Heart left ventricle (tissue), 16 donors: ENCODE measurements at regions not wholly inside any gene's neighbourhood (a gene's known extent, or its start where the extent isn't known, plus 50 kb on each side); places are given as distances from the start of the nearest gene placed in this dataset.

Experiments used
- ATAC-seq, 4 donors: fragments of 200-7000 bp; cut with Tn5 transposase; one replicate each; pipeline ENCODE4 v1.9.1; 2020 to 2022; ENCODE audit warnings: moderate library complexity in 4 of 4, mild to moderate bottlenecking in 3 of 4, moderate number of reproducible peaks in 1 of 4
- DNase-seq, 5 donors: peaks; one replicate each; pipeline ENCODE4 v3.0.0-alpha.2; 2020
- H3K27ac ChIP-seq, 12 donors: fragments of 200-600 bp; sonication (generic) in 4 of 12; one replicate each; pipeline versions ENCODE4 v1.5.0 to v1.8.0; 2016 to 2022; ENCODE audit warnings: mild to moderate bottlenecking in 2 of 12
- H3K27me3 ChIP-seq, 9 donors: fragments of 200-600 bp; sonication (generic) in 2 of 9; one replicate each; pipeline versions ENCODE4 v1.5.1 to v1.8.0; 2016 to 2022; ENCODE audit warnings: mild to moderate bottlenecking in 3 of 9
- H3K36me3 ChIP-seq, 9 donors: fragments of 200-600 bp; sonication (generic) in 2 of 9; one replicate each; pipeline versions ENCODE4 v1.5.0 to v1.8.0; 2018 to 2022; ENCODE audit warnings: mild to moderate bottlenecking in 2 of 9
- H3K4me1 ChIP-seq, 12 donors: fragments of 200-600 bp; sonication (generic) in 4 of 12; one replicate each; pipeline versions ENCODE4 v1.5.0 to v1.8.0; 2016 to 2022; ENCODE audit warnings: mild to moderate bottlenecking in 3 of 12
- H3K4me3 ChIP-seq, 12 donors: fragments of 200-600 bp; sonication (generic) in 4 of 12; one replicate each; pipeline versions ENCODE4 v1.5.0 to v1.8.0; 2017 to 2022; ENCODE audit warnings: mild to moderate bottlenecking in 9 of 12, moderate library complexity in 4 of 12
- H3K9me3 ChIP-seq, 12 donors: fragments of 200-600 bp; sonication (generic) in 4 of 12; one replicate each; pipeline versions ENCODE4 v1.5.0 to v1.8.0; 2016 to 2022; ENCODE audit warnings: mild to moderate bottlenecking in 1 of 12
- CTCF ChIP-seq, 12 donors: fragments of 200-600 bp; sonication (generic) in 4 of 12; IDR thresholded peaks; one replicate each; pipeline versions ENCODE4 v1.5.0 to v1.8.0; 2018 to 2022; ENCODE audit warnings: antibody characterized with exemption in 12 of 12, mild to moderate bottlenecking in 5 of 12
- POLR2A ChIP-seq, 2 donors: fragments of 450-650 bp; IDR thresholded peaks; one replicate each; pipeline ENCODE4 v1.6.1; 2017; ENCODE audit warnings: antibody characterized with exemption in 2 of 2, mild to moderate bottlenecking in 2 of 2, moderate library complexity in 2 of 2
- WGBS, 4 donors: extraction: QIAGEN DNeasy Blood & Tissue Kit in 2 of 4; methylation state at CpG; one replicate each; pipeline versions ENCODE4 v1.1.5 to v1.1.7; 2013 to 2018; 5-methylcytosine and 5-hydroxymethylcytosine counted together
- intact Hi-C, 10 donors: fragments of 100-400 bp; cut with DNase I; formaldehyde crosslinking; loops; one replicate each; pipeline versions ENCODE4 v1.11.1 to v1.14.2; 2022
- donor health status: ischemic (EF 13 %, LVEDD 7.1; RV severe dilation, severe dysfunction).
- donor health status: healthy with polysubstance abuse.
- donor health status: DM: no; HTN: yes; CAD: no.
- donor health status: DM: no; HTN: no; CAD: no.
- donor health status: ischemic (EF 25% LVEDD 6.9; RV normal size, moderate dysfunction).
- donor health status: ischemic (EF 25% LVEDD 5.7; RV mildly dilated, moderate dysfunction).
- donor health status: healthy.
- donor health status: DM: yes; HTN: yes; CAD: no.
- donor health status: ischemic (EF 35%, LVEDD 5.7; RV mildly dilated, moderate dysfunction).
- donor health status: nonischemic (EF 11% LVEDD 7.7; RV severe dilation, severe dysfunction).
- donor health status: DM: yes; HTN: yes; CAD: no.
- donor health status: PGD.
- donor health status: ischemic (EF 29% LVEDD 5.4; RV normal size, mild dysfunction).
- donor health status: nonischemic (EF 23%, LVEDD 6.1; RV moderate dilation, normal function).

DNA sequence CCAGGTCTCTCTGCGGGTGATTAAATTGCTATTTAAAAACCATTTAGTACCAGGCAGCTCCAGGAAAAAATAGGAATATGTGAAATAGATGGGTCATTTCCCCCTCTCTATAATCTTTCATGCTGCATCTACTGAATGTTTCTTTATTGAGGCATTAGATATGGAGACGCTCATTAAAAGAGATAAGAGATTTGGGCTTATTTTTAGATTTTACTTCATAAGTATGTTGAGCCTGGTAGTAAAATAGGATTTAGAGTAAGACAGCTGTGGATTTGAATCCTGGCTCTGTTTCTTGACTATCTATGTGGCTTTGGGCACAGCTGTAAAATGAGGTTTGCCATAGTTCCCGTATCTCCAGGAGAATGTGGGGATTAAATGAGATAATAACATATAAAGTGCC lies 451.0 kb upstream of the GRIA1 start:
- intact Hi-C loops = no loop called here
- TF ChIP-seq CTCF (IDR thresholded peaks at IDR 0.05) (no peak), POLR2A (IDR thresholded peaks at IDR 0.05) (no peak)
- Histone ChIP-seq H3K4me3 (no peak overlapping the region), H3K9me3 (peaks cover 0 to 6% (median 0%) of the 10 kb centered on the region in 12 donors), H3K36me3 (no peaks in the 10 kb centered on the region), H3K4me1 (no peaks in the 10 kb centered on the region), H3K27ac (no peak overlapping the region), H3K27me3 (no peaks in the 10 kb centered on the region)
- DNase-seq (no peak), ATAC-seq (no peak)
- WGBS, 4 donors = 72 to 84% (median 76%) methylated on average over 3 of the region's 3 CpGs

DNA sequence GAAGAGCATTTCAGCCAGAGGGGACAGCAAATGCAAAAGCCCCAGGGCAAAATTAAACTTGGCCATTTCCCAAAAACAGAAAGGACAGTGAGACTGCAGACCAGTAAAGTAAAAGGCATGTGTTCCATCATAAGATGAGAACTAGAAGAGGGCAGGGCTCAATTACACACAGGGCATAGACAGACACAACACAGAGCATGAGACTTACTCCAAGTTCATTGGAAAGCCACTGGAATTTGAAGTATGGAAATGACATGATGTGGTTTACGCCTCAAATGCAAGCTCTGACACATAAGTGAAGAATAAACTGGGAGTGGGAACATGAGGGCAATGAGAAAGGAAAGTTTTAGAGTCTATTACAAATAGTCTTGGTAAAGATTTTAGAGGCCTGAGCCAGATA lies 446.6 kb upstream of the GRIA1 start:
- no peaks in the 10 kb centered on the region for H3K36me3 ChIP-seq
- no peak overlapping the region for H3K27ac ChIP-seq
- TF ChIP-seq CTCF (IDR thresholded peaks at IDR 0.05) = no peak
- TF ChIP-seq POLR2A (IDR thresholded peaks at IDR 0.05) = no peak
- H3K9me3 ChIP-seq = peaks cover 0 to 6% (median 0%) of the 10 kb centered on the region in 12 donors
- ATAC-seq = no peak
- 69 to 76% (median 75%) methylated on average over 1 of the region's 1 CpG for WGBS, 4 donors
- H3K4me3 ChIP-seq = no peak overlapping the region
- intact Hi-C loops = no loop called here
- H3K4me1 ChIP-seq = no peaks in the 10 kb centered on the region
- DNase-seq = no peak
- H3K27me3 ChIP-seq = no peaks in the 10 kb centered on the region

DNA sequence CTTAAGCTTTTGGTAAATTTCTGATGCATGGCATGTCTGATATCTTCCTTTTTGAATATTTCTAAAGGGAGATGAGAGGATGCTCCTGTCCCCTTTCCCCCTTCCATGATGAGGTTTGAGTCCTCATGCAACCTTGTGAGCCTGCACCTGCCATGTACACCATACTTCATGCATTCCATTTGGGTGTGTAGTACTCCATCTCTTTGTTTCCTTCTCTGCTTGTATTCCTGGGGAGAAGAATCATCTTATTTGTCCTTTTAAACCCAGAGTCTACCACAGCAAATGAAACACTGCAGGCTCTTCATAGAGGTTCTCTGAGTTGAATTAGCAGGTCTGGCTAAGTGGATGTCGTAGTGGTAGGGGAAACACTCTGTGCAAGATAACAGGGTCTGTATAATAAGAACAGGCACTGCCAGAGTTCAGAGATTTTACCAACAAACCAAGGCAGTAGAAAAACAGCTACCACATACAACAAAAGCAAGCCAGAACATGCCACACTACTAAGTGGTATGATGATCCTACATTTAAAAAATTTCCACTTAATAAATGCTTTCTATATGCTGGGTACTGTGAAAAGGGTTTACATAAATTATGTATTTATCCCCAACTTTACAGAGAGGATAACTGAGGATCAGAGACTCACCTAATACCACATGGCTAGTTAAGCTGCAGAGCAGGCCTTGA lies 439.8 kb upstream of the GRIA1 start:
- DNase-seq = no peak
- Histone ChIP-seq H3K9me3 (no peaks in the 10 kb centered on the region), H3K36me3 (no peaks in the 10 kb centered on the region), H3K4me1 (no peaks in the 10 kb centered on the region), H3K27ac (no peak overlapping the region), H3K4me3 (no peak overlapping the region), H3K27me3 (peaks cover 0 to 9% (median 0%) of the 10 kb centered on the region in 9 donors)
- ATAC-seq = no peak
- no peak for TF ChIP-seq POLR2A (IDR thresholded peaks at IDR 0.05)
- TF ChIP-seq CTCF (IDR thresholded peaks at IDR 0.05) = no peak
- intact Hi-C loops = no loop called here
- WGBS, 4 donors = 30 to 46% (median 37%) methylated on average over 1 of the region's 1 CpG

GRCh38 chr5:153066281-153066680 lies 424.2 kb upstream of the GRIA1 start:
- no peak overlapping the region for H3K4me3 ChIP-seq
- no peaks in the 10 kb centered on the region for H3K9me3 ChIP-seq
- H3K36me3 ChIP-seq = no peaks in the 10 kb centered on the region
- no peak overlapping the region for H3K27ac ChIP-seq
- H3K4me1 ChIP-seq = no peaks in the 10 kb centered on the region
- DNase-seq = no peak
- intact Hi-C loops = no loop called here
- ATAC-seq = no peak
- H3K27me3 ChIP-seq = no peaks in the 10 kb centered on the region
- TF ChIP-seq POLR2A (IDR thresholded peaks at IDR 0.05) = no peak

GRCh38 chr5:153067869-153068268 lies 422.6 kb upstream of the GRIA1 start:
- DNase-seq (no peak), ATAC-seq (no peak)
- H3K27me3 ChIP-seq = no peaks in the 10 kb centered on the region
- no peaks in the 10 kb centered on the region for H3K9me3 ChIP-seq
- no peaks in the 10 kb centered on the region for H3K4me1 ChIP-seq
- H3K36me3 ChIP-seq = no peaks in the 10 kb centered on the region
- no peak overlapping the region for H3K4me3 ChIP-seq
- 78 to 94% (median 86%) methylated on average over 1 of the region's 1 CpG for WGBS, 4 donors
- intact Hi-C loops = no loop called here
- TF ChIP-seq POLR2A (IDR thresholded peaks at IDR 0.05) = no peak
- no peak for TF ChIP-seq CTCF (IDR thresholded peaks at IDR 0.05)
- no peak overlapping the region for H3K27ac ChIP-seq
